ENCODE measurements at regions not wholly inside any gene's neighbourhood (a gene's known extent, or its start where the extent isn't known, plus 50 kb on each side); places are given as distances from the start of the nearest gene placed in this dataset.
"Not testable (repeated sequence)": the region's sequence is repeated elsewhere in the genome, so short reads cannot be mapped to it uniquely, and the experiment has no call there.

- Mint-ChIP-seq H3K4me1 (no peaks in the 10 kb centered on the region), H3K27ac (no peak overlapping the region), H3K9me3 (peaks cover 10 to 21% (median 13%) of the 10 kb centered on the region in 7 donors), H3K4me3 (no peak overlapping the region), H3K27me3 (no peaks in the 10 kb centered on the region), H3K36me3 (no peaks in the 10 kb centered on the region)
- DNase-seq, result no peak
- no peak for ATAC-seq (ENCODE audit: low read depth in 2 of 2)
Observed at GRCh38 chr15:37394402-37395099, 294.2 kb upstream of the MEIS2 start.

GRCh38 chr15:37395100-37395468 is 294.7 kb upstream of the MEIS2 start:
- no peaks in the 10 kb centered on the region for H3K36me3 Mint-ChIP-seq
- H3K27me3 Mint-ChIP-seq, result no peaks in the 10 kb centered on the region
- peaks cover 8 to 19% (median 11%) of the 10 kb centered on the region in 7 donors for H3K9me3 Mint-ChIP-seq
- DNase-seq (no peak), ATAC-seq (ENCODE audit: low read depth in 2 of 2) (no peak)
- no peak overlapping the region for H3K4me3 Mint-ChIP-seq
- H3K4me1 Mint-ChIP-seq, result no peaks in the 10 kb centered on the region
- H3K27ac Mint-ChIP-seq, result no peak overlapping the region

GRCh38 chr15:37397266-37398022 is 297.1 kb upstream of the MEIS2 start:
- ATAC-seq (ENCODE audit: low read depth in 2 of 2) (no peak), DNase-seq (no peak)
- no peaks in the 10 kb centered on the region for H3K36me3 Mint-ChIP-seq
- H3K4me1 Mint-ChIP-seq, result no peaks in the 10 kb centered on the region
- no peak overlapping the region for H3K4me3 Mint-ChIP-seq
- H3K27ac Mint-ChIP-seq, result no peak overlapping the region
- peaks cover 0 to 8% (median 5%) of the 10 kb centered on the region in 7 donors for H3K9me3 Mint-ChIP-seq
- no peaks in the 10 kb centered on the region for H3K27me3 Mint-ChIP-seq

GRCh38 chr15:37416103-37416502 is 315.8 kb upstream of the MEIS2 start:
- Mint-ChIP-seq H3K27ac (no peak overlapping the region), H3K4me3 (no peak overlapping the region), H3K9me3 (peaks cover 0 to 10% (median 4%) of the 10 kb centered on the region in 7 donors), H3K36me3 (no peaks in the 10 kb centered on the region), H3K4me1 (no peaks in the 10 kb centered on the region), H3K27me3 (no peaks in the 10 kb centered on the region)
- DNase-seq (no peak), ATAC-seq (ENCODE audit: low read depth in 2 of 2) (no peak)

- DNase-seq (no peak), ATAC-seq (ENCODE audit: low read depth in 2 of 2) (no peak)
- no peaks in the 10 kb centered on the region for H3K27me3 Mint-ChIP-seq
- no peaks in the 10 kb centered on the region for H3K36me3 Mint-ChIP-seq
- no peaks in the 10 kb centered on the region for H3K4me1 Mint-ChIP-seq
- no peak overlapping the region for H3K4me3 Mint-ChIP-seq
- H3K9me3 Mint-ChIP-seq, result peaks cover 0 to 4% (median 0%) of the 10 kb centered on the region in 7 donors
- H3K27ac Mint-ChIP-seq, result no peak overlapping the region
Observed at GRCh38 chr15:37425541-37425940, 325.2 kb upstream of the MEIS2 start.

- H3K4me3 Mint-ChIP-seq; DNase-seq; ATAC-seq (ENCODE audit: low read depth in 2 of 2); H3K36me3 Mint-ChIP-seq; H3K9me3 Mint-ChIP-seq; H3K27ac Mint-ChIP-seq; H3K4me1 Mint-ChIP-seq; H3K27me3 Mint-ChIP-seq: not testable (repeated sequence)
Observed at GRCh38 chr15:37427393-37427792, 327.0 kb upstream of the MEIS2 start.

- no peaks in the 10 kb centered on the region for H3K36me3 Mint-ChIP-seq
- H3K27me3 Mint-ChIP-seq, result no peaks in the 10 kb centered on the region
- H3K4me3 Mint-ChIP-seq, result no peak overlapping the region
- no peaks in the 10 kb centered on the region for H3K4me1 Mint-ChIP-seq
- H3K27ac Mint-ChIP-seq, result no peak overlapping the region
- no peak for DNase-seq
- no peak for ATAC-seq (ENCODE audit: low read depth in 2 of 2)
- peaks cover 4 to 6% (median 5%) of the 10 kb centered on the region in 7 donors for H3K9me3 Mint-ChIP-seq
Observed at GRCh38 chr15:37446921-37447320, 346.6 kb upstream of the MEIS2 start.

- H3K36me3 Mint-ChIP-seq, result no peaks in the 10 kb centered on the region
- ATAC-seq (ENCODE audit: low read depth in 2 of 2), result no peak
- no peak overlapping the region for H3K4me3 Mint-ChIP-seq
- H3K27ac Mint-ChIP-seq, result no peak overlapping the region
- no peak for DNase-seq
- no peaks in the 10 kb centered on the region for H3K27me3 Mint-ChIP-seq
- H3K9me3 Mint-ChIP-seq, result peaks cover 6 to 26% (median 8%) of the 10 kb centered on the region in 7 donors
- no peaks in the 10 kb centered on the region for H3K4me1 Mint-ChIP-seq
Observed at GRCh38 chr15:37452498-37452897, 352.1 kb upstream of the MEIS2 start.

- H3K9me3 Mint-ChIP-seq, result peaks cover 2 to 15% (median 9%) of the 10 kb centered on the region in 7 donors
- DNase-seq (no peak), ATAC-seq (ENCODE audit: low read depth in 2 of 2) (no peak)
- H3K4me1 Mint-ChIP-seq, result no peaks in the 10 kb centered on the region
- no peaks in the 10 kb centered on the region for H3K27me3 Mint-ChIP-seq
- no peaks in the 10 kb centered on the region for H3K36me3 Mint-ChIP-seq
- H3K27ac Mint-ChIP-seq, result no peak overlapping the region
- H3K4me3 Mint-ChIP-seq, result no peak overlapping the region
Observed at GRCh38 chr15:37480482-37480881, 380.1 kb upstream of the MEIS2 start.

GRCh38 chr15:37481126-37481525 is 380.8 kb upstream of the MEIS2 start:
- Mint-ChIP-seq H3K4me1 (no peaks in the 10 kb centered on the region), H3K9me3 (peaks cover 2 to 15% (median 9%) of the 10 kb centered on the region in 7 donors), H3K36me3 (no peaks in the 10 kb centered on the region), H3K4me3 (no peak overlapping the region), H3K27me3 (no peaks in the 10 kb centered on the region), H3K27ac (peak overlapping the region in 1 of 6 donors; percentile 54)
- DNase-seq (no peak), ATAC-seq (ENCODE audit: low read depth in 2 of 2) (no peak)

GRCh38 chr15:37483779-37484178 is 383.4 kb upstream of the MEIS2 start:
- no peak for ATAC-seq (ENCODE audit: low read depth in 2 of 2)
- Mint-ChIP-seq H3K27ac (no peak overlapping the region), H3K27me3 (no peaks in the 10 kb centered on the region), H3K36me3 (no peaks in the 10 kb centered on the region), H3K4me1 (no peaks in the 10 kb centered on the region), H3K4me3 (peak overlapping the region in 1 of 8 donors; percentile 12), H3K9me3 (peaks cover 2 to 13% (median 9%) of the 10 kb centered on the region in 7 donors)
- DNase-seq, result no peak

GRCh38 chr15:37485056-37485455 is 384.7 kb upstream of the MEIS2 start:
- DNase-seq (no peak), ATAC-seq (ENCODE audit: low read depth in 2 of 2) (no peak)
- Mint-ChIP-seq H3K27ac (no peak overlapping the region), H3K36me3 (no peaks in the 10 kb centered on the region), H3K4me1 (no peaks in the 10 kb centered on the region), H3K4me3 (no peak overlapping the region), H3K9me3 (peaks cover 2 to 18% (median 13%) of the 10 kb centered on the region in 7 donors), H3K27me3 (no peaks in the 10 kb centered on the region)

- Mint-ChIP-seq H3K4me1 (no peaks in the 10 kb centered on the region), H3K9me3 (peaks cover 0 to 9% (median 5%) of the 10 kb centered on the region in 7 donors), H3K27me3 (no peaks in the 10 kb centered on the region), H3K27ac (no peak overlapping the region), H3K4me3 (no peak overlapping the region), H3K36me3 (no peaks in the 10 kb centered on the region)
- no peak for DNase-seq
- no peak for ATAC-seq (ENCODE audit: low read depth in 2 of 2)
Observed at GRCh38 chr15:37490707-37491106, 390.4 kb upstream of the MEIS2 start.

- H3K36me3 Mint-ChIP-seq, result no peaks in the 10 kb centered on the region
- peaks cover 0 to 11% (median 3%) of the 10 kb centered on the region in 7 donors for H3K9me3 Mint-ChIP-seq
- no peak overlapping the region for H3K27ac Mint-ChIP-seq
- no peaks in the 10 kb centered on the region for H3K4me1 Mint-ChIP-seq
- H3K4me3 Mint-ChIP-seq, result no peak overlapping the region
- no peaks in the 10 kb centered on the region for H3K27me3 Mint-ChIP-seq
- DNase-seq (no peak), ATAC-seq (ENCODE audit: low read depth in 2 of 2) (no peak)
Observed at GRCh38 chr15:37516621-37517020, 416.3 kb upstream of the MEIS2 start.

Measured in naive B cell (primary cell).